C4-2B (cell line): ENCODE measurements at regions not wholly inside any gene's neighbourhood (a gene's known extent, or its start where the extent isn't known, plus 50 kb on each side); places are given as distances from the start of the nearest gene placed in this dataset.

Source experiments
- ZFX ChIP-seq: fragments of 450-650 bp; IDR thresholded peaks from 2 replicates; pipeline ENCODE4 v1.6.1; 2017
- TF ChIP-seq, protein P1 (sequence below): fragments of 450-650 bp; conservative IDR thresholded peaks from 2 replicates; pipeline ENCODE4 v1.5.1; 2017; ENCODE audit warnings: mild to moderate bottlenecking

GRCh38 chrX:69024931-69025330 lies 140.3 kb downstream of the PJA1 start:
- TF ChIP-seq, protein P1, sequence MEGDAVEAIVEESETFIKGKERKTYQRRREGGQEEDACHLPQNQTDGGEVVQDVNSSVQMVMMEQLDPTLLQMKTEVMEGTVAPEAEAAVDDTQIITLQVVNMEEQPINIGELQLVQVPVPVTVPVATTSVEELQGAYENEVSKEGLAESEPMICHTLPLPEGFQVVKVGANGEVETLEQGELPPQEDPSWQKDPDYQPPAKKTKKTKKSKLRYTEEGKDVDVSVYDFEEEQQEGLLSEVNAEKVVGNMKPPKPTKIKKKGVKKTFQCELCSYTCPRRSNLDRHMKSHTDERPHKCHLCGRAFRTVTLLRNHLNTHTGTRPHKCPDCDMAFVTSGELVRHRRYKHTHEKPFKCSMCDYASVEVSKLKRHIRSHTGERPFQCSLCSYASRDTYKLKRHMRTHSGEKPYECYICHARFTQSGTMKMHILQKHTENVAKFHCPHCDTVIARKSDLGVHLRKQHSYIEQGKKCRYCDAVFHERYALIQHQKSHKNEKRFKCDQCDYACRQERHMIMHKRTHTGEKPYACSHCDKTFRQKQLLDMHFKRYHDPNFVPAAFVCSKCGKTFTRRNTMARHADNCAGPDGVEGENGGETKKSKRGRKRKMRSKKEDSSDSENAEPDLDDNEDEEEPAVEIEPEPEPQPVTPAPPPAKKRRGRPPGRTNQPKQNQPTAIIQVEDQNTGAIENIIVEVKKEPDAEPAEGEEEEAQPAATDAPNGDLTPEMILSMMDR: no peak
- TF ChIP-seq ZFX: no peak
